Epithelial cell of esophagus (primary cell): ENCODE measurements at regions not wholly inside any gene's neighbourhood (a gene's known extent, or its start where the extent isn't known, plus 50 kb on each side); places are given as distances from the start of the nearest gene placed in this dataset.

Source experiments
- DNase-seq: peaks from one replicate; pipeline ENCODE4 v3.0.0; 2010; ENCODE audit warnings: low read depth
- H3K4me3 ChIP-seq: 2 replicates; pipeline ENCODE4 v1.5.1; 2011; ENCODE audit warnings: mild to moderate bottlenecking, low read length, control low read depth
- TF ChIP-seq, protein P1 (sequence below): IDR thresholded peaks from 2 replicates; pipeline ENCODE4 v1.5.1; 2011; ENCODE audit warnings: low read depth, mild to moderate bottlenecking, low read length, control low read depth, inconsistent platforms; ENCODE audit not compliant: insufficient read depth; ENCODE audit errors: missing control alignments

- no peak for DNase-seq
- no peak overlapping the region for H3K4me3 ChIP-seq
- TF ChIP-seq, protein P1, sequence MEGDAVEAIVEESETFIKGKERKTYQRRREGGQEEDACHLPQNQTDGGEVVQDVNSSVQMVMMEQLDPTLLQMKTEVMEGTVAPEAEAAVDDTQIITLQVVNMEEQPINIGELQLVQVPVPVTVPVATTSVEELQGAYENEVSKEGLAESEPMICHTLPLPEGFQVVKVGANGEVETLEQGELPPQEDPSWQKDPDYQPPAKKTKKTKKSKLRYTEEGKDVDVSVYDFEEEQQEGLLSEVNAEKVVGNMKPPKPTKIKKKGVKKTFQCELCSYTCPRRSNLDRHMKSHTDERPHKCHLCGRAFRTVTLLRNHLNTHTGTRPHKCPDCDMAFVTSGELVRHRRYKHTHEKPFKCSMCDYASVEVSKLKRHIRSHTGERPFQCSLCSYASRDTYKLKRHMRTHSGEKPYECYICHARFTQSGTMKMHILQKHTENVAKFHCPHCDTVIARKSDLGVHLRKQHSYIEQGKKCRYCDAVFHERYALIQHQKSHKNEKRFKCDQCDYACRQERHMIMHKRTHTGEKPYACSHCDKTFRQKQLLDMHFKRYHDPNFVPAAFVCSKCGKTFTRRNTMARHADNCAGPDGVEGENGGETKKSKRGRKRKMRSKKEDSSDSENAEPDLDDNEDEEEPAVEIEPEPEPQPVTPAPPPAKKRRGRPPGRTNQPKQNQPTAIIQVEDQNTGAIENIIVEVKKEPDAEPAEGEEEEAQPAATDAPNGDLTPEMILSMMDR: no peak
Observed at GRCh38 chr15:39347453-39347852, 233.4 kb upstream of the THBS1 start.

DNA sequence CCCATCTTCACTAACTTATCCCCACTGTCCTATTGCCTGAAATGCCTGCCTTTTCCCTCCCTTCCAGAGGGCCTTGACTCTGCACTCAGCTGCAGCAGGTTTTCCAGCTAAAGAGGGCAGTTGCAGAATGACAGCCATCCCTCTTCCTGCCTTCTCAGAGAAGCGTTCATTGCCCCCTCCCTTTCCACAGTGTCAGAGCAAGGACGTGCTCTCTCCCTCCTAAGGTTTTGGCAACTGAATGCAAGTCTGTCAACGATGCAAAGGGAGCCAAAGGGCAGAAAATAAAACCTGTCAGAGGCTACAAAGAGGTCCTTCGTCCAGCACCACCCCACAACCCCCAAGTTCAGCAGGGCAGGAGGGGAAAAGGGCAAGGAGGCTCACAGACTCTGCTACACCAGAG is 230.1 kb upstream of the THBS1 start:
- DNase-seq: no peak
- H3K4me3 ChIP-seq: no peak overlapping the region
- TF ChIP-seq, protein P1: no peak

DNA sequence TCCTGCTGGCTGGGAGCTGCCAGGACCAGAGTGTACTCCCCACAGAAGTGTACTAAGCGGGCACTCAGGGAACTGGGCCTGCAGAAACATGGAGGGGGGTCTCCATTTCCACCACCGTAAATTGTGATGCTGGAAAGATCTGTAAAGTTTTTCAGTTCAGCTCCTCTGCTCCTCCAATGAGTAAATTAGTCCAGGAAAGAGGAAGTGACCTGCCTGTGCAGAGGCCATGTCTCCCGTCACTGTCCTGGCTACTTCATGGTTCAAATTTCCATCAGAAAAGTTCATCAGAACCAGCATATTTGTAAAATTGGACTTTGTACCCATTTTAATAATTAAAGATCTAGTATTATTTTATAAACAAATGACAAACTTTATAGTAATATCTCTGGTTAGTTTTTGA is 226.7 kb upstream of the THBS1 start:
- TF ChIP-seq, protein P1: no peak
- DNase-seq: no peak

GRCh38 chr15:39357480-39358268 is 223.2 kb upstream of the THBS1 start:
- DNase-seq: peak; percentile 39
- TF ChIP-seq, protein P1: no peak
- no peak overlapping the region for H3K4me3 ChIP-seq

More for the DNA sequence above, 226.7 kb upstream of the THBS1 start:
- no peak overlapping the region for H3K4me3 ChIP-seq

DNA sequence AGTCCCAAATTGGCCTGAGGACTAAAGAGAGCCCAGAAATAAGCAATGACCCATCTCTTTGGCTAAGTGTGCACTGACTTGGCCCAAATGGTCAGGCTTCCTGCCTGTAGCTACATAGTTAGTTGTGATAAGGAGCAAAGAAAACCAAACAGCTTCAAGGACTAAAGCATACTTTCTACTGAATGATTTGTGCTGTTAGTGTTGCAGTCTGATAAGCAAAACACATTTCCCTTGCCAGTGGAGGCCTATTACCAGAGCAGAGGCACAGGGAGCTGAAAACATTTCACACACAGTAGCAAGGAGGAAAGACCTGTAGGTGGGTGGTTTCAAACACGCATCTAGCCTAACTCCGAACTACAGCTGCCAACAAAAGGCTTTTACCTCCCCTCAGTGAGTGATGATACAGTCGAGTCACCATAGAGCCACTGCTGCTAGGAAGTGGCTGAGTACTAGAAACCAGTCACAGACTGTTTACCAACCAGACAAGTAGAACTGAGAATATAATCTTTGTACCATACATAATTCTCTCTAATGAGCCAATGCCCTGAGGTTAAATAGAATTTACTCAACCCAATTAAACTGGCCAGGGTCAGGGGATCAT is 222.3 kb upstream of the THBS1 start:
- DNase-seq: peak; percentile 22
- TF ChIP-seq, protein P1: no peak
- no peak overlapping the region for H3K4me3 ChIP-seq

- TF ChIP-seq, protein P1: no peak
- H3K4me3 ChIP-seq: no peak overlapping the region
Observed at GRCh38 chr15:39359771-39360170, 221.1 kb upstream of the THBS1 start.

DNA sequence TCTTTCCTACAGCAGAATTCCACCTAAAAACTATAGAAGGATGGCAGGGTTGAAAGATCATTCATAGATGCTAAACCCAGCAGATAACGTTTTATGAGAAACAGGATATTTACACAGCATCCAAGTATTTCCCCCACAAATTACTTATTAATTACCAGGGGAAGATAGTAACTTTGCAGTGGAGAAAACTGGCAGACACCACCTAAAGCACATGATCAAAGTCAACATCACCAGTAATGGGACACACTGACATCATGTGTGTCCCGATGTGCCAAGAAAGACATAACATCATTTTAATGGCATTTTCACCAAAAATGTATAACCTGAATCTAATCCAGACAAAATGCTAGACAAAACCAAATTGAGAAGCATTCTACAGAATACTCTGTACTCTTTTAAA is 220.4 kb upstream of the THBS1 start:
- no peak for DNase-seq
- TF ChIP-seq, protein P1: no peak
- H3K4me3 ChIP-seq: no peak overlapping the region

More at GRCh38 chr15:39359771-39360170, 221.1 kb upstream of the THBS1 start:
- no peak for DNase-seq
